Hepatocyte (in vitro differentiated cells): ENCODE measurements at regions not wholly inside any gene's neighbourhood (a gene's known extent, or its start where the extent isn't known, plus 50 kb on each side); places are given as distances from the start of the nearest gene placed in this dataset.

Experiments
- CTCF ChIP-seq: fragments of 200-600 bp; sonication (generic); IDR thresholded peaks from 2 replicates; pipeline ENCODE4 v1.5.1; 2016; ENCODE audit warnings: antibody characterized with exemption, mild to moderate bottlenecking; ENCODE audit not compliant: poor library complexity
- EZH2 ChIP-seq: fragments of 200-600 bp; sonication (generic); IDR thresholded peaks from 2 replicates; pipeline ENCODE4 v1.6.1; 2016; ENCODE audit warnings: antibody characterized with exemption, mild to moderate bottlenecking, borderline replicate concordance

- TF ChIP-seq CTCF (no peak), EZH2 (no peak)
These were observed 149.0 kb upstream of the SGK1 start for GRCh38 chr6:134466771-134467525.
